ENCODE measurements at regions not wholly inside any gene's neighbourhood (a gene's known extent, or its start where the extent isn't known, plus 50 kb on each side); places are given as distances from the start of the nearest gene placed in this dataset.

DNA sequence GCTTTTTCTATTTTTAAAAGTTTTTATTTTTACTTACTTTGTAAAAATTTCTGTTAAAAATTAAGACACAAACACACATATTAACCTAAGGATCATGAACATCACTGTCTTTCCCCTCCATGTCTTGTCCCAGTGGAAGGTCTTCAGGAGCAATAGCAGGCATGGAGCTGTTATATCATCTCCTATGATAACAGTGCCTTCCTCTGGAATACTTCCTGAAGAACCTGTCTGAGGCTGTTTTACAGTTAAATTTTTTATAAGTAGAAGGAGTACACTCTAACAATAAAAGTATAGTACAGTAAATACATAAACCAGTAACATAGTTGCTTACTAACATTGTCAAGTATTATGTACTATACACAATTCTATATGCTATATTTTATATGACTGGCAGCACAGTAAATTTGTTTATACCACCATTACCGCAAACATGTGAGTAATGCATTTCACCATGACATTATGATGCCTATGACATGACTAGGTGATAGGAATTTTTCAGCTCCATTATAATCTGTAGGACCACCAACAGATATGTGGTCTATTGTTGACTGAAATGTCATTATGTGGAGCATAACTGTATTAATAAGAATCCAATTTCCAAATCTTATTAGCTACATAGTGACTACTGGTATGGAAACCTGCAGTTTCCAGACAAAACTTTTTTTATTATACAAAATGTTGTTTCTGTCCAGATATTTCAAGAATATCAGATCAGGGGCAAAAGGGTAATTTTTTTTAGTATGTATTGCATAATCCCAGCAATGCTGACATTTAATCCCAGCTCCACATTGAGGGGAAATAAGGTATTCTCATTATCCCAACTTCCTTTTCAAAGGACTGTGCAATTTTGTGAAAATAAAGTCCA lies 337.2 kb upstream of the SLC39A10 start:
- no peak for DNase-seq (ENCODE audit: low read depth in 4 of 4, low spot score in 3 of 4)

DNA sequence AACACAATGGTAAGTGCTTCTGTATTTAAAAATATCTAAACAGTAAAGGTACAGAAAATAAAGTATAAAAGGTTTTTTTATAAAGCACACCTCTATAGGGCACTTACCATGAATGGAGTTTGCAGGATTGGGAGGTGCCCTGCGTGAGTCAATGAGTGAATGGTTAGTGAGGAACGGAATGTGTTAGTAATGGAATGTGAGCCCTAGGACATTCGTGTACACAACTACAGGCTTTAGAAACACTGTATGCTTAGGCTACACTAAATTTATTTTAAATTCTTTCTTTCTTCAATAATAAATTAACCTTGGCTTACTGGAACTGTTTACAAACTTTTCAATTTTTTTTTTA lies 337.9 kb upstream of the SLC39A10 start:
- no peak for DNase-seq (ENCODE audit: low read depth in 4 of 4, low spot score in 3 of 4)

DNA sequence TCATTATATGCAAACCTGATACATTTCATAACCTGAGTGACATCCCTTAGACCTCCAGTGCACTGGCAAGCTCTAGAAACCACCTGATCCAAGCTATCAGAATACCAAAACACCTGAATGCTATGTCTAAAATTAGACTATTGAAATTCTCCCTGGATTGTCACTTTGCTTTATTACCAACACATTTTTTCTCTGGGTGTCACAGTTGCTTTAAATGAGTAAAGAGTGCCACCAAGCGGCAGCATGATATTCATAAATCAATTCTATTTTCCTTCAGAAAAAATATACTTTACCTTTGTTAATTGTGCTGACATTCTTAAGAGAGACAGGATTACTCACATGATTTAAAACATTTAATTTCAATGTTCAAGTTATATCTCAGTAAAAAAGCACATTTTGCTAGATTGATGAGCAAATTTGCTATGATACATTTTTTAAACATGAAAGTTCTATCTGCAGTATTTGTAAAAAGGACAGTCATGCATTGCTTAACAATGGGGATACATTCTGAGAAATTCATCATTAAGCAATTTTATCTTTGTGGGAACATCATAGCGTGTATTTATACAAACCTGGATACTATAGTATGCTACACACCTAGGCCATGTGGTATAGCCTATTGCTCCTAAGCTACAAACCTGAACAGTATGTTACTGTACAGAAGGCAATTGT lies 338.4 kb upstream of the SLC39A10 start:
- peak in 2 of 4 donors; percentile 21 to 26 for DNase-seq (ENCODE audit: low read depth in 4 of 4, low spot score in 3 of 4)

DNA sequence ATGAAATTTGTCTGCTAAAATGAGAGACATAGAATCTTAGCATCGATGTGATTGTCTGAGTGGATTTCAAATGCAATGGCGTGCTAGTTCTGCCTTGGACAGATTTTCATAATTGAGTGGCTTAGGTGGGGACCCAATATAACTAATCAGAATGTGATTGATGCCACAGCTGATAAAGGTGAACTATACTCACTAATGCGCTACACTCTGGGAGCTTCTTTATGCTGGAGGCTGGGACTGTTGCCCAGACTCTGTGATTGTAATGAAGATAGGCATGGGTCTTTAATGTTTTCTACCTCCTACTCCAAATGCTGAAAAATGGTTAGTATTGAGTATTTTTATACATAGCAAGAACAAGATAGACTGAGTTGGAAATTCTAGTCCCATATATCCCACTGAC lies 339.5 kb upstream of the SLC39A10 start:
- no peak for DNase-seq (ENCODE audit: low read depth in 4 of 4, low spot score in 3 of 4)

DNA sequence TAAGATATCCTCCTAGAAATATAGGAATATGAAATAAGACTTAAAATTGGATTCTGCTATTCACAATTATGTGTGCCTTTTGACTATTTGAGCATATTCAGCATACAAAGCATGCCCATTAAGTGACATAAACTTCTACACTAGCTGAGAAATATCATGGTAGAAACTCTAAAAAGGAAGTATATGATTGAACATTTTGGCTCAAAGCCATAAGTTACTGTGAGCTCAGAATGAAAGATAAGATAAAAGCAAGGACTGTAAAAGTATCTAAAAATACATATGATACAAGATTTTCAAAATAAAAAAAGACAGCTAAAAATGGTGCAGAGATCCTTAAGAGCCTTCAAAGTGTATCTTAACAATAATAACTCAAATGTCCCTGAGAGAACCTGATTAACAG lies 340.5 kb upstream of the SLC39A10 start:
- no peak for DNase-seq (ENCODE audit: low read depth in 4 of 4, low spot score in 3 of 4)

DNA sequence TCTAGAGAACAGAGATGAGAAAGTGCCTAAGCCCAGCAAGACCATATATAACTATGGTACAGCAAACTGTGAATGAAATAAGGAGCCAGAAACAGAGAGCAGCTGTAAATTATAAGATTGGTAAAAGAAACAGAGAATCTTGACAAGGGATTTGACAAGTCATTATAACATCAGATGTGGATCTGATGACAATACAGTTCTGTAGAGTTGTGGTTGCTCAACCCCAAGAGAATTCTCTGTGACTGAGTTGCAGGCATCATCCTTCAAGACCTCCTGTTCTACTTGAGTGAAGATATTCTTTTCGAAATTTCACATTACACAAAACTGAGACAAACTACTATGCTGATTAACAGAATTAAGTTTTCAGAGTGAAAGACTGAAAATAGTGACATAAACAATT lies 343.1 kb upstream of the SLC39A10 start:
- no peak for DNase-seq (ENCODE audit: low read depth in 4 of 4, low spot score in 3 of 4)

DNA sequence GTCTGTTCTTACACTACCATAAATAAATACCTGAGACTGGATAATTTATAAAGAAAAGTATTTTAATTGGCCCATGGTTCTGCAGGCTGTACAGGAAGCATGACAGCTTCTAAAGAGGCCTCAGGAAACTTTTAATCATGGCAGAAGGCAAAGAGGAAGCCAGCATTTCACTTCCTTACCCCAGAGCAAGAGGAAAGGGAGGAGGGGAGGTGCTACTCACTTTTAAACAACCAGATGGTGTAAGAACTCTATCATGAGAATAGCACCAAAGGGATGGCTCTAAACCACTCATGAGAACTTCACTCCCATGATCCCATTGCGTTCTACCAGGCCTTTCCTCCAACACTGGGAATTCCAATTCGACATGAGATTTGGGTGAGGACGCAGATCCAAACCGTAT lies 344.4 kb upstream of the SLC39A10 start:
- no peak for DNase-seq (ENCODE audit: low read depth in 4 of 4, low spot score in 3 of 4)

DNA sequence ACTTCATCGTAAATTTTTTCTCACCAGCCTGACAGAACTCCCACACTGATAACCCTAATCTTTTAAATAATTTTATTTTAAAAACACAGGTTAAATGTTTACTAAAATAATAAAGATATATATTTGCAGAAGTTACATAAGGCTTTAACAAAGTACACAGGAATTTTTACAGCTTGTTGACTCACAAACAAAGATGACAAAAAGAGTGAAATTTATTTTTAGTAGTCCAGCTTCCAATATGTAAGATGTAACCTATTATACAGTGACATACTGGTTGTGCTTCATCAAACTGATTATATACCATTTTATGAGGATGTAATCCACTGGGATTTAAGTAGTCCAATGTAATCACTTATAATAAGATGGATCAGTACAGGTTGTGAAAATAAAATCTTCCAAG lies 348.9 kb upstream of the SLC39A10 start:
- DNase-seq (ENCODE audit: low read depth in 4 of 4, low spot score in 3 of 4), result no peak

DNA sequence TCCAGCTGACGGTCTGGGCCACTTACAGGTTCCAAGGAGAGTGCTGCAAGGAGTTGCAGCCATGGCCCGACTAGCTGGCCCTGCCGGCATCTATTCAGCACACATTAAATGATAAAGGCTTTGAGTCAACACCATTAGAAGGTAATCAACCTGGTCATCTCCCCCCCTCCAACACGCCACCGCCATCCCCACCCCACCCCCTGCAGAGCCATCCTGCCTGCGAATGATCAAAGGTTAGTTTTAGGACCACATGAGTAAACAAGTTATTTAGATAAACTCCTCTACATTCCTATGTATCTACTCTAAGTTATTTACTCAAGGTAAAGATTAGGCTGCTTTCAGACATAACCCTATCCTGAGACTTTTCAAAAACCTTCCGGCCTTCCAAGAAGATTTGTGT lies 349.3 kb upstream of the SLC39A10 start:
- no peak for DNase-seq (ENCODE audit: low read depth in 4 of 4, low spot score in 3 of 4)

DNA sequence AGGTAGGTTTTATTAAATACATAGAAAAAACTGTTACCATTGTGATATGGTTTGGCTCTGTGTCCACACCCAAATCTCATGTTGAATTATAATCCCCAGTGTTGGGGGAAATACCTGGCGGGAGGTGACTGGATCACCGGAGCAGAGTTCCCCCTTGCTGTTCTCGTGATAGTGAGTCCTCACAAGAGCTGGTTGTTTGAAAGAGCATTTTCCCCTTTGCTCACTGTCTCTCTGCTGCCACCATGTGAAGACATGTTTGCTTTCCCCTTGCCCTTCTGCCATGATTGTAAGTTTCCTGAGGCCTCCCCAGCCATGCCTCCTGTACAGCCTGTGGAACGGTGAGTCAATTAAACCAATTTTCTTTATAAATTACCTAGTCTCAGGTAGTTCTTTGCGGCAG lies 352.7 kb upstream of the SLC39A10 start:
- DNase-seq (ENCODE audit: low read depth in 4 of 4, low spot score in 3 of 4), result no peak

DNA sequence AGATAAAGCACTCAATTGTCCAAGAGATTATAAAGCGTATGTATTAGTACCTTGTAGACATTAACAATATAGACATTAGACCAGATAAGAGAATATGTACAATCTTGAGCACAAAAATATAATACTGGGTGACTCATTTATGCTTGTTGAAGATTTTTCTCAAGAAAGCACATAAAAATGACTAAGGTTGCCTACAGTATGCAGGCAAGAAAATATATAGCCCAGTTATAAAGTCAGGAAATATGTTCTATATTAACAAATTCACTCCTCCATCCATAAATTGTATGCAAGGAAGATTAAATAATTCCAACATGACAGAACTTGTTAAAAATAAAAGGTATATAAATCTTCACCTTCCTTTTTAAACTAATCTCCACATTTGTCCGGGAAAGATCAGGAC lies 356.4 kb upstream of the SLC39A10 start:
- DNase-seq (ENCODE audit: low read depth in 4 of 4, low spot score in 3 of 4), result no peak

DNA sequence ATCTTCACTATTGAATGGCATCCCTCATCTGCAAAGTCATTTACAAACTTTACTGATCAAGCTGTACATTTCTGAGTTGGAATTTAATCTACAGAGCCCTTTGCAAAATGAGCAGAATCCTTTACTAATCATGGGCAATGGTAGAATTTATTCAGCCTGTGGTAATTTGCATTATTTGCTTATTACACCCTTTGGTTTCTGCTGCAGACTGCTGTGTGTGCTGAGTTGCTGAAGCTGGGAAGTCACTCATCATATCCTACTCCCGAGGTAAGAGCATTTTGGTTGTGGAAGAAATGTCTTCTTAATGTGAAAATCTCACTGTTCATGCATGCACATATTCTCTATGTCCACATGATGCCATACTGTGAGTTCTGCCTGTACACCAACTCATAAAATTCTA lies 357.4 kb upstream of the SLC39A10 start:
- no peak for DNase-seq (ENCODE audit: low read depth in 4 of 4, low spot score in 3 of 4)

DNA sequence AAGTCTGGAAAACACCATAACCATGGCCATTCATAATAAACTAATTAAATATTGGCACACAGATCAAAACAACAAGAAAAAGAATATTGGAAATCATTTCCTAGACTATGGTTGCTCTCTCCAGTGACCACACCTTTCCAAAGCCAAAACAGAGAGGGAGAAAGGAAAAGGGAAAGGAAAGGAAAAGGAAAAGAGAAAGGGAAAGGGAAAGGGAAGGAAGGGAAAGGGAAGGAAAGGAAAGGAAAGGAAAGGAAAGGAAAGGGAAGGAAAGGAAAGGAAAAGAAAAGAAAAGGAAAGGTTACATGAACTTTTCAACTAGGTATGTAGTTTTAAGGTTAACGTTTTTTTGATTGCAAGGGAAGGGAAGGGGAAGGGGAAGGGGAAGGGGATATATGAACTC lies 360.5 kb upstream of the SLC39A10 start:
- DNase-seq (ENCODE audit: low read depth in 4 of 4, low spot score in 3 of 4), result no peak

DNA sequence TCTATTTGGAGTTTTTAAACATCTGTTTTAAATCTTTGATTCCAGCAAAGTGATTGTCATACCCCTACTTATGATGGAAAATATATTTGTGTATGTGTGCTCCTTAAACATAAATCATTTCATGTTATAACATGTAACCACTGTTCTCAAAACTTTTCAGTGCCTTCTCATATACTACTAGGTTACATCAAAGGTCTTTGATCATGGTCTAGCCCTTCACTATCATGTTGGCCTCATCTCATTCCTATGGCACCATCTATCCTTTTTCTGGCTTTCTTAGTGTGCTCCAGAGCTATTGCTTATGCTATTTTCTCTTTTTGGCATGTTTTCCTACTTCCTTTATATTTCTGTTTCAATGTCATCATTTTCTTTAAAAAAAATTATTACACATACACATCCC lies 367.9 kb upstream of the SLC39A10 start:
- no peak for DNase-seq (ENCODE audit: low read depth in 4 of 4, low spot score in 3 of 4)

DNA sequence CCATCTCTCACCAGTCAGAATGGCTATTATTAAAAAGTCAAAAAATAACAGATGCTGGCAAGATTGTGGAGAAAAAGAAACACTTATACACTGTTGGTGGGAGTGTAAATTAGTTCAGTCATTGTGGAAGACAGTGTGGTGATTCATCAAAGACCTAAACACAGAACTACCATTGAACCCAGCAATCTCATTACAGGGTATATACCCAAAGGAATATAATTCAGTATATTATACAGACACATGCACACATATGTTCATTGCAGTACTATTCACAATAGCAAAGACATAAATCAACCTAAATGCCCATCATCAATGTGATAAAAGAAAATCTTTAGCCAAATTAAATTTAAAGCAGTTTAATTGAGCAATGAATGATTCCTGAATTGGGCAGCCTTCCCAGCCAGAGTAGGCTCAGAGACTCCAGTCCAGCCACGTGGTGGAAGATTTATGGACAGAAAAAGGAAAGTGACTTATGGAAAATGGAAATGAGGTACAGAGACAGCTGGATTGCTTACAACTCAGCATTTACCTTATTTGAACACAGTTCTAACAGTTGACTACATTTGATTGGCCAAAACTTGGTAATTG lies 377.1 kb upstream of the SLC39A10 start:
- no peak for DNase-seq (ENCODE audit: low read depth in 4 of 4, low spot score in 3 of 4)

DNA sequence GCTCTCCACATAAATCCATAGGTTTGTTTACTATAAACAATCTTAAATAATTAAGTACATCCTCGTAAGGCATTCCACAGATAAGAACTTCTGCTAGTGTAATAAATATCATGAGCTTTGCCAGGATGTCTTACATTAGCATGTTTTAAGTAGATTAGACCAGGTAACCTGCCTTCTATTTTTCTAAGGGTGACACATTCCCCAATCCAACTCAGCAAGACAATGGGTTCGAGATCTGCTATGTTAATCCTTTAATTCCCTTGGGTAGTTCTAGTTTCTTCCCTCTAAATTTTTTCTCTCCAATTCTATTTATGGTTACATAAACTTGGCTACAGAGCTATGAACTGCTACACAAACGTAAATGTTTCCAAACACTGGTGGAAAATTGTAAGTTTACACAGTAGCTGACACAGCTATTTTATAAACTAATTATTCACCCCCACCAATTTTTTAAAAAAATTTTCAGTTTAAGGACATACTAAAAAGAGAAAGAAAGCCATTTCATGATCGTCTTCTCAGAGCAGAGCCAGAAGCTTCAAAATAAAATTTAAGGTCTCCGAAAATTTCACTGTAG lies 386.5 kb upstream of the SLC39A10 start:
- DNase-seq (ENCODE audit: low read depth in 4 of 4, low spot score in 3 of 4), result no peak

DNA sequence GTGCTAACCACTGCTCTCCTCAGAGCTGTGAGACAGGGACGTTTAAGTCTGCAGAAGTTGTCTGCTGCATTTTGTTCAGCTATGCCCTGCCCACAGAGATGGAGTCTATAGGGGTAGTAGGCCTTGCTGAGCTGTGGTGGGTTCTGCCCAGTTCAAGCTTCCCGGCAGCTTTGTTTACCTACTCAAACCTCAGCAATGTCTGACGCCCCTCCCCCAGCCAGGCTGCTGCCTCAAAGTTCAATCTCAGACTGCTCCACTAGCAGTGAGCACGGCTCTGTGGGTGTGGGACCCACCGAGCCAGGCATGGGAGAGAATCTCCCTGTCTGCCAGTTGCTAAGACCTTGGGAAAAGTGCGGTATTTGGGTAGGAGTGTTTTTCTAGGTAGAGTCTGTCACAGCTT lies 387.8 kb upstream of the SLC39A10 start:
- no peak for DNase-seq (ENCODE audit: low read depth in 4 of 4, low spot score in 3 of 4)

DNA sequence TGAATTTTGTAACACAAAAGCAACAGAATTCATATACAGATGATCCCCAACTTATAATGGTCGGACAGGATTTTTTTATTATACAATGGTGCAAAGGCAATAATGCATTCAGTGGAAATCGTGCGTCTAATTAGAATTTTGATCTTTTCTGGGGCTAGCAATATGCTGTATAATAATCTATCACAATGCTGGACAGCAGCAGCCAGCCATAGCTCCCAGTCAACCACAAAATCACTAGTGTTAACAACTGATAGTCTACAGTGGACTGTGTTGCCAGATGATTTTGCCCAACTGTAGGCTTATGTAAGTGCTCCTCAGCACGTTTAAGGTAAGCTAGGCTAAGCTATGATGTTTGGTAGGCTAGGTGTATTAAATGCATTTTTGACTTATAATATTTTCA lies 399.0 kb upstream of the SLC39A10 start:
- no peak for DNase-seq (ENCODE audit: low read depth in 4 of 4, low spot score in 3 of 4)

DNA sequence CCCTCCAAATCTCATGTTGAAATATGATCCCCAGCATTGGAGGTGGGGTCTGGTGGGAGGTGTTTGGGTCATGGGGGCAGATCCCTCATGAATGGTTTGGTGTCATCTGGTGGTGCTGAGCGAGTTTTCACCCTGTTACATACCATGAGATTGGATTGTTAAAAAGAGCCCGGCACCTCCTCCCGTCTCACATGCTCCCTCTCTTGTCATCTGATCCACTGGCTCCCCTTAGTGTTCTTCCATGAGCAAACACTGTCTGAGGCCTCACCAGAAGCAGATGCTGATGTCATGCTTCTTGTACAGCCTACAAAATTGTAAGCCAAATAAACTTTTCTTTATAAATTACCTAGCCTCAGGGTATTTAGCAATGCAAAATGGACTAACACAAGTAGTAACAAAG lies 405.0 kb upstream of the SLC39A10 start:
- no peak for DNase-seq (ENCODE audit: low read depth in 4 of 4, low spot score in 3 of 4)

DNA sequence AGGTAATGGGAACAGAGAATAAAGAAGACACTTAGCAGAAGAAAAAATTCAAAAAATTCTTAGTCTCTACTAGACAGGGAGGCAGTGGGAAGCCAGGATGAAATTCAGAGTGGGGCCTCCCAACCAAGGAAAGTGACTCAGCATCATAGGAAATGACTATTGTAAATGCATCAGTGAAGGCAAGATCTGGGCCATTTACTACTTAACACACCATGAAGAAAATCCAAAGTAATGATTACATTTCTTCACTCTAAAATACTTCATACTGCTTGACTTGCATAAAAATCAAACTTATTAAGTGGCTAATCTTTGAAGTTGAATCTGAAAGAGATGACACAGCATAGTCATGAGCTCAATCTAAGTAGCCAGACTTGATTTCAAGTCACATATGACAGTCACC lies 405.8 kb upstream of the SLC39A10 start:
- DNase-seq (ENCODE audit: low read depth in 4 of 4, low spot score in 3 of 4), result no peak

DNA sequence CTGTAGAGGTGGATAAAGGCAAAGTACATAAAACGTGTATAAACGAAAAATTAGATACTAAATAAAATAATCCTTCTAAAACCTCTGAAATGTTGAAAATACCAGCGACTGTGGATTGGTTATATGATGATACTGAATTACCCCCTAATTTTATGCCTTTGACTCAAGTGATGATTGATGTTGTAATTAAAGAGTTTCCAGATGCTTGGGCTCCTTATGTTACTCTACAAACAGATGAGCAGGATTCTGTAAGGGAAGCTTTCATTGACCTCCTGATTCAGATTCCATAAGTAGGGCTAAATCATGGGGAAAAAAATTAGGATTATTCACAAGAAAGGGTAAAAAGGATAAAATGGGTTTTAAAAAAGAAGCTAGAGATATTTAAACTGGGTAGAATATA lies 418.2 kb upstream of the SLC39A10 start:
- no peak for DNase-seq (ENCODE audit: low read depth in 4 of 4, low spot score in 3 of 4)

DNA sequence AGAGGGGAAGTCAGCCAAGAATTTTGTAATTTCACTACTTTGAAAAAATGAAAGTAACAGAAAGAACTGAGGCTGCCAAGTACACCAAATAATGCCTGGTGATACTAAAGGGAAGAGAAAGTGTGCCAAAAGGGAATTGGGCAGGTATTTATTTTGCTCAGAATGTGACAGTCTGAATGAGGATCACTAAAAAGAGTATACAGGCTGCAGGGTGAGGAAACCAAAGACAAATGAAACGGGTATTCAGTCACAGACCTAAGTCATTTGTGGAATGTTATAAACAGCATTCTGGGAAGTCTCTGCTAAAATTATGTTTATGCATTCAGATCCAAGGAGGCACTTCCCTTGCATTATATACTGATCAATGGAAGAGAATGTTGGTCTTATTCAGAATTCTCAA lies 418.6 kb upstream of the SLC39A10 start:
- DNase-seq (ENCODE audit: low read depth in 4 of 4, low spot score in 3 of 4), result no peak
